Left lung (tissue), 4 donors: ENCODE measurements at regions not wholly inside any gene's neighbourhood (a gene's known extent, or its start where the extent isn't known, plus 50 kb on each side); places are given as distances from the start of the nearest gene placed in this dataset.
A peak's percentile ranks its signal among the peaks of the same experiment; 100 is the strongest.

Source experiments
- ATAC-seq: fragments of 200-7000 bp; cut with Tn5 transposase; one replicate; pipeline ENCODE4 v1.9.1; 2020; ENCODE audit warnings: moderate library complexity
- DNase-seq, 4 donors: peaks; one replicate each; pipeline ENCODE4 v3.0.0-alpha.2; 2013 to 2020
- H3K27ac ChIP-seq, 2 donors: fragments of 200-600 bp; sonication (generic) in 1 of 2; one replicate each; pipeline versions ENCODE4 v1.5.0 to v1.8.0; 2020 to 2021
- H3K27me3 ChIP-seq, 2 donors: fragments of 200-600 bp; sonication (generic) in 1 of 2; one replicate each; pipeline versions ENCODE4 v1.5.0 to v1.8.0; 2020 to 2021
- H3K36me3 ChIP-seq, 2 donors: fragments of 200-600 bp; sonication (generic) in 1 of 2; one replicate each; pipeline versions ENCODE4 v1.5.0 to v1.8.0; 2020 to 2021
- H3K4me1 ChIP-seq, 2 donors: fragments of 200-600 bp; one replicate each; pipeline ENCODE4 v1.8.0; 2021
- H3K4me3 ChIP-seq, 2 donors: fragments of 200-600 bp; sonication (generic) in 1 of 2; one replicate each; pipeline versions ENCODE4 v1.5.0 to v1.8.0; 2020 to 2021; ENCODE audit warnings: mild to moderate bottlenecking in 1 of 2
- H3K9me3 ChIP-seq, 2 donors: fragments of 200-600 bp; sonication (generic) in 1 of 2; one replicate each; pipeline versions ENCODE4 v1.5.0 to v1.8.0; 2020 to 2021
- intact Hi-C, 2 donors: fragments of 100-400 bp; cut with DNase I; formaldehyde crosslinking; loops; one replicate each; pipeline versions ENCODE4 v1.11.2 to v1.14.2; 2022
- TF ChIP-seq, protein P1 (sequence below), 2 donors: fragments of 200-600 bp; sonication (generic) in 1 of 2; IDR thresholded peaks; one replicate each; pipeline versions ENCODE4 v1.5.0 to v1.8.0; 2021; ENCODE audit warnings: antibody characterized with exemption in 2 of 2
- donor health status: DM: no; HTN: yes; CAD: no.
- donor health status: DM: no; HTN: no; CAD: no.

DNA sequence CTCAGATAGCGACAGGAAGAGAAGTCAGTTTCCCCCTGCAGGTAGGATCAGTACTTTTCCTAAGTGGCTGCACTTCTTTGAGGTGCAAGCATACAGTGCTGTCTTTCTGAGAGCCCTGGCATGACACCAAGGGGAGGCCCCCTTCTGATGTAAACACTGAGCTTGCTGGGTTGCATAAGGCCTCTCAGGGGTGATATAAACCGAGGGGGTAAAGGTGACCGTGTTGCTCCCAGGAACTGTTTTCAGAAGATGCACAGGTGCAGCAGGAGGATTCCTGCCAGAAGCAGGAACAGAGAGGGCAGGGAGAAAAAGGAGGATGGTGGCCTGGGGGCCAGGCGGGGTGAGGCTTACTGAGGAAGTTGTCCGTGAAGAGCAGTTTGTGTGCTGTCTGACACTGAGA is 74.0 kb upstream of the ZNF30 start:
- no peak overlapping the region for H3K27ac ChIP-seq
- H3K36me3 ChIP-seq = no peaks in the 10 kb centered on the region
- DNase-seq (no peak), ATAC-seq (no peak)
- no peaks in the 10 kb centered on the region for H3K27me3 ChIP-seq
- TF ChIP-seq, protein P1, sequence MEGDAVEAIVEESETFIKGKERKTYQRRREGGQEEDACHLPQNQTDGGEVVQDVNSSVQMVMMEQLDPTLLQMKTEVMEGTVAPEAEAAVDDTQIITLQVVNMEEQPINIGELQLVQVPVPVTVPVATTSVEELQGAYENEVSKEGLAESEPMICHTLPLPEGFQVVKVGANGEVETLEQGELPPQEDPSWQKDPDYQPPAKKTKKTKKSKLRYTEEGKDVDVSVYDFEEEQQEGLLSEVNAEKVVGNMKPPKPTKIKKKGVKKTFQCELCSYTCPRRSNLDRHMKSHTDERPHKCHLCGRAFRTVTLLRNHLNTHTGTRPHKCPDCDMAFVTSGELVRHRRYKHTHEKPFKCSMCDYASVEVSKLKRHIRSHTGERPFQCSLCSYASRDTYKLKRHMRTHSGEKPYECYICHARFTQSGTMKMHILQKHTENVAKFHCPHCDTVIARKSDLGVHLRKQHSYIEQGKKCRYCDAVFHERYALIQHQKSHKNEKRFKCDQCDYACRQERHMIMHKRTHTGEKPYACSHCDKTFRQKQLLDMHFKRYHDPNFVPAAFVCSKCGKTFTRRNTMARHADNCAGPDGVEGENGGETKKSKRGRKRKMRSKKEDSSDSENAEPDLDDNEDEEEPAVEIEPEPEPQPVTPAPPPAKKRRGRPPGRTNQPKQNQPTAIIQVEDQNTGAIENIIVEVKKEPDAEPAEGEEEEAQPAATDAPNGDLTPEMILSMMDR (IDR thresholded peaks at IDR 0.05) = no peak
- peaks cover 0 to 2% of the 10 kb centered on the region in 2 donors for H3K9me3 ChIP-seq
- H3K4me3 ChIP-seq = no peak overlapping the region
- no peaks in the 10 kb centered on the region for H3K4me1 ChIP-seq
- intact Hi-C loops = no loop called here

DNA sequence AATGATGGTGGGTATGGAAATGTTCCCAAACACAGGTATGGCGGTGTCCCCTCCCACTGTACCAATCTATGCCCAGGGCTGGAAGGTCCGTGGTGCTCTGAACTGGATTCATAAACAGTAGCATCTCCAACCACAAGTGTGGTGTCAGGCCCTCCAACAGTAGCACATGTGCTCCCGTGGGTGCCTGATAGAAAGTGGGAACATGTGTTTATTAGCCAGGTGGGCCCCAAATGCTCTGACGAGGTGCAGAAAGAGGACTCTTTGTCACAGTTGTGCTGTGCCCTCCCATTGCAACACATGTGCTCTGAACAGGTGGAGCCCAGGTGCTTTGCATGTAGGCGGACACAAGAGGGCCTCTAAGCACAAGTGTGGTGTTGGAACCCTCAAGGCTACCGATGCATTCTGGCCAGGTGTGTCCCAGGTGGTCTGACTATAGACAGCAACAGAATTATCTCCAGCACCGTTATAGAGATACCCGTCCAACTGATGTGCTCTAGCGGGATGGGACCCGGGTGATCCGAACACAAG is 75.4 kb upstream of the ZNF30 start:
- no peak for ATAC-seq
- H3K9me3 ChIP-seq = peaks cover 0 to under 1% of the 10 kb centered on the region in 2 donors
- H3K27me3 ChIP-seq = no peaks in the 10 kb centered on the region
- intact Hi-C loops = no loop called here
- TF ChIP-seq, protein P1 (IDR thresholded peaks at IDR 0.05) = no peak
- no peaks in the 10 kb centered on the region for H3K4me1 ChIP-seq
- no peak overlapping the region for H3K4me3 ChIP-seq
- DNase-seq = peak in 1 of 4 donors; percentile 7
- no peaks in the 10 kb centered on the region for H3K36me3 ChIP-seq
- no peak overlapping the region for H3K27ac ChIP-seq

DNA sequence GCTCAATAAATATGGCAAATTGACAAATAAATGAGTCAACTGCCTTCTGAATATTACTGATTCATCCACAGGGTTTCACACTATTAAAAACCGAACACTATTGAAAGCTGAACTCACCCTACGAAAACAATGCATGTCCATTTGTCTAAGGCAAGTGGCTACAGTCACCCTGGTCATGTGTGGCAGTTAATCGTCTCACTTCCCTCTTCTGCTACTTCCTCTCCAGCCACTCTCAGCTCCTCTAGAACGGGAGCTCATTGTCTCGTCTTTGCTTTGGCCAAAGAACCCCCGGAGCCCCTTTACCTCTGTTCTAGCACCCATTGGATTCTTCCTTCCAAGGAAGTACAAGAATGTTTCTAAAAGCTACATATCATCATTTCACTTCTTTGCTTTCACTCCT is 74.4 kb upstream of the ZNF599 start:
- Histone ChIP-seq H3K4me3 (no peak overlapping the region), H3K9me3 (no peaks in the 10 kb centered on the region), H3K4me1 (no peaks in the 10 kb centered on the region), H3K36me3 (no peaks in the 10 kb centered on the region), H3K27ac (no peak overlapping the region), H3K27me3 (no peaks in the 10 kb centered on the region)
- TF ChIP-seq, protein P1 (IDR thresholded peaks at IDR 0.05) = no peak
- intact Hi-C loops = no loop called here
- DNase-seq (no peak), ATAC-seq (no peak)

DNA sequence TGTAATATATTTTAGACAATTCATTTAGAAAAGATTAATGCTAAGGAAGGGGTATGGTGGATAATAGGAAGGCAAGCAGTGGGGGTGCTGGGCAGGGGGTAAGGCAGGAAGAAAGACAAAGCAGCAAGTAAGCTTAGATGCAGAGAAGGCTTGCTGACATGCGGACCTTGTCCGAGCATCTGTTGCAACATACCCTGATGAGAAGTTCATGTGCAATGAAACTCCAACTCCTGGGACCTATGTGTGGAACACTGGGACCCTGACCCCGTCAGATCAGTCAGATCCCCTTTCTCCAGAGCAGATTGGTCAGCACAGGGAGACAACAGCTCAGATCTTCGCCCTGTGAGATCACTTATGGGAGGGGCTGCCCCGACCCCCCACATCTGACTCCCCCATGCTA is 71.3 kb upstream of the ZNF599 start:
- Histone ChIP-seq H3K9me3 (no peaks in the 10 kb centered on the region), H3K36me3 (no peaks in the 10 kb centered on the region), H3K4me3 (no peak overlapping the region), H3K27ac (no peak overlapping the region), H3K27me3 (peaks cover 0 to 1% of the 10 kb centered on the region in 2 donors), H3K4me1 (no peaks in the 10 kb centered on the region)
- ATAC-seq (no peak), DNase-seq (no peak)
- TF ChIP-seq, protein P1 (IDR thresholded peaks at IDR 0.05) = no peak
- intact Hi-C loops = no loop called here

DNA sequence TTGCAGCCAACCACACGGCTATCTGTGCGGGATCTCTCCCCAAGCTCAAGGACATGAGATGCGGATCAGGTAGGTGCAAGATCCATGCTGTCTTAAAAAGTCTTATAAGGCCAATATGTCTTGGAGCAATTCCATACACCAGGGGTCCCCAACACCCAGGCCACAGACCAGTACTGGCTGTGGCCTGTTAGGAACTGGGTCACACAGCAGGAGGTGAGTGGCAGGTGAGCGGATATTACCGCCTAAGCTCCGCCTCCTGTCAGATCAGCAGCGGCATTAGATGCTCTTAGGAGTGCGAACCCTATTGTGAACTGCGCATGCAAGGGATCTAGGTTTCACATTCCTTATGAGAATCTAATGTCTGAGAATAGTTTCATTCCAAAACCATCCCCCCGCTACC is 68.8 kb upstream of the ZNF599 start:
- no peak overlapping the region for H3K4me3 ChIP-seq
- H3K4me1 ChIP-seq = no peaks in the 10 kb centered on the region
- H3K27me3 ChIP-seq = peaks cover 0 to 14% of the 10 kb centered on the region in 2 donors
- H3K27ac ChIP-seq = no peak overlapping the region
- DNase-seq (no peak), ATAC-seq (no peak)
- H3K9me3 ChIP-seq = no peaks in the 10 kb centered on the region
- intact Hi-C loops = no loop called here
- no peaks in the 10 kb centered on the region for H3K36me3 ChIP-seq
- TF ChIP-seq, protein P1 (IDR thresholded peaks at IDR 0.05) = no peak
